ENCODE measurements at regions not wholly inside any gene's neighbourhood (a gene's known extent, or its start where the extent isn't known, plus 50 kb on each side); places are given as distances from the start of the nearest gene placed in this dataset.

DNA sequence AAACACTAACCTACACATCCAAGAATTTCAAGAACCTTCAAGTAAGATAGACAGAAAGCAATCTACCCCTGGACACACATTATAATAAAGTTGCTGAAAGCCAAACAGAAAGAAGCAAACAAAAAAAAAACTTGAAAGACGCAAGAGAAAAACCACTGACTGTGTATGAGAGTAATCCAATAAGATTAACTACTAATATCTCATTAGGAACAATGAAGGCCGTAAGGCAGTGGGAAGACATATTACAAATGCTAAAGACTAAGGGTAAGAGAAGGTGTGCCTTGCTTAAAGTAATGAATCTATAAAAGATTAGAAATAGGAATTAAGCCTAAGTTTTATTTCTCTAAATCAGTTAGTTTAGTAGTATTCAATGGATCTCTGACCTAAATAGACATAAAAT lies 1109.1 kb downstream of the JRKL start:
- TF ChIP-seq, protein P1, sequence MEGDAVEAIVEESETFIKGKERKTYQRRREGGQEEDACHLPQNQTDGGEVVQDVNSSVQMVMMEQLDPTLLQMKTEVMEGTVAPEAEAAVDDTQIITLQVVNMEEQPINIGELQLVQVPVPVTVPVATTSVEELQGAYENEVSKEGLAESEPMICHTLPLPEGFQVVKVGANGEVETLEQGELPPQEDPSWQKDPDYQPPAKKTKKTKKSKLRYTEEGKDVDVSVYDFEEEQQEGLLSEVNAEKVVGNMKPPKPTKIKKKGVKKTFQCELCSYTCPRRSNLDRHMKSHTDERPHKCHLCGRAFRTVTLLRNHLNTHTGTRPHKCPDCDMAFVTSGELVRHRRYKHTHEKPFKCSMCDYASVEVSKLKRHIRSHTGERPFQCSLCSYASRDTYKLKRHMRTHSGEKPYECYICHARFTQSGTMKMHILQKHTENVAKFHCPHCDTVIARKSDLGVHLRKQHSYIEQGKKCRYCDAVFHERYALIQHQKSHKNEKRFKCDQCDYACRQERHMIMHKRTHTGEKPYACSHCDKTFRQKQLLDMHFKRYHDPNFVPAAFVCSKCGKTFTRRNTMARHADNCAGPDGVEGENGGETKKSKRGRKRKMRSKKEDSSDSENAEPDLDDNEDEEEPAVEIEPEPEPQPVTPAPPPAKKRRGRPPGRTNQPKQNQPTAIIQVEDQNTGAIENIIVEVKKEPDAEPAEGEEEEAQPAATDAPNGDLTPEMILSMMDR (IDR thresholded peaks at IDR 0.05; ENCODE audit: insufficient read depth, low read length, poor library complexity, severe bottlenecking) = no peak
- no peak for TF ChIP-seq EZH2phosphoT487 (conservative IDR thresholded peaks at IDR 0.05; ENCODE audit: low read length)
